ENCODE measurements at regions not wholly inside any gene's neighbourhood (a gene's known extent, or its start where the extent isn't known, plus 50 kb on each side); places are given as distances from the start of the nearest gene placed in this dataset.

DNA sequence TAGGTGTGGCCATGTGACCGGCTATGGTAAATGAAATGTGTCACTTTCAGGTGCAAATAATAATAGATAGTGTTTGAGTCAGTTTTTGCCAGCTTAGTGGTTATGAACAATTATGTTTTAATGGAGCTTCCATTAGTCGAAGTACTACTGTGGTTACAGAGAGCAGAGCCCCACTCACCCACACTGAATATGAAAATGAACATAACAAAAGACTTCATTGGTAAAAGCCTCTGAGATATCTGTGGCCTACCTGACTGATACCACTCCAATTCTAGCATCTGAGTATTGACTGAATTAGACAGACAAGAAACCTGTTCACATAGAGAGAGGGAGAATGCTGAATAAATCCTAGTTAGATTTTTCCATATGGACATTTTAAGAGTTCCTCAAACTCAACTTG is 405.6 kb downstream of the BRINP1 start:
- H3K4me3 ChIP-seq (replicated peaks in 1 of 4; ENCODE audit: control extremely low read depth in 1 of 4, insufficient read depth in 1 of 4, low read depth in 3 of 4, low read length in 4 of 4) = no peak overlapping the region
- no peak overlapping the region for H2AFZ ChIP-seq (ENCODE audit: low read length)
- TF ChIP-seq EZH2 (IDR thresholded peaks at IDR 0.05; ENCODE audit: low read length, missing control alignments) = no peak
- TF ChIP-seq, protein P1, sequence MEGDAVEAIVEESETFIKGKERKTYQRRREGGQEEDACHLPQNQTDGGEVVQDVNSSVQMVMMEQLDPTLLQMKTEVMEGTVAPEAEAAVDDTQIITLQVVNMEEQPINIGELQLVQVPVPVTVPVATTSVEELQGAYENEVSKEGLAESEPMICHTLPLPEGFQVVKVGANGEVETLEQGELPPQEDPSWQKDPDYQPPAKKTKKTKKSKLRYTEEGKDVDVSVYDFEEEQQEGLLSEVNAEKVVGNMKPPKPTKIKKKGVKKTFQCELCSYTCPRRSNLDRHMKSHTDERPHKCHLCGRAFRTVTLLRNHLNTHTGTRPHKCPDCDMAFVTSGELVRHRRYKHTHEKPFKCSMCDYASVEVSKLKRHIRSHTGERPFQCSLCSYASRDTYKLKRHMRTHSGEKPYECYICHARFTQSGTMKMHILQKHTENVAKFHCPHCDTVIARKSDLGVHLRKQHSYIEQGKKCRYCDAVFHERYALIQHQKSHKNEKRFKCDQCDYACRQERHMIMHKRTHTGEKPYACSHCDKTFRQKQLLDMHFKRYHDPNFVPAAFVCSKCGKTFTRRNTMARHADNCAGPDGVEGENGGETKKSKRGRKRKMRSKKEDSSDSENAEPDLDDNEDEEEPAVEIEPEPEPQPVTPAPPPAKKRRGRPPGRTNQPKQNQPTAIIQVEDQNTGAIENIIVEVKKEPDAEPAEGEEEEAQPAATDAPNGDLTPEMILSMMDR (conservative IDR thresholded peaks at IDR 0.05 in 1 of 2, IDR thresholded peaks at IDR 0.05 in 1 of 2; ENCODE audit: low read depth in 1 of 2, low read length in 2 of 2) = no peak
- no peak overlapping the region for H3K27ac ChIP-seq (ENCODE audit: insufficient read depth, low read length)
- H4K20me1 ChIP-seq (ENCODE audit: control insufficient read depth, extremely low read depth, insufficient read depth, low read length) = no peaks in the 10 kb centered on the region
- H3K79me2 ChIP-seq (ENCODE audit: control insufficient read depth, insufficient read depth, low read length) = no peaks in the 10 kb centered on the region
- no peaks in the 10 kb centered on the region for H3K27me3 ChIP-seq (ENCODE audit: control insufficient read depth, insufficient read depth, low read length)
- H3K9me3 ChIP-seq (ENCODE audit: control insufficient read depth, insufficient read depth, low read depth, low read length) = no peaks in the 10 kb centered on the region
- H3K4me2 ChIP-seq (ENCODE audit: extremely low read depth, insufficient read depth, low read length) = no peak overlapping the region
- no peak overlapping the region for H3K9ac ChIP-seq (ENCODE audit: insufficient read depth, low read length)
- DNase-seq (ENCODE audit: low read depth in 2 of 2) = no peak
- H3K4me1 ChIP-seq (ENCODE audit: control insufficient read depth, extremely low read depth, insufficient read depth, low read length) = peaks cover 4% of the 10 kb centered on the region
- H3K36me3 ChIP-seq (ENCODE audit: control insufficient read depth, insufficient read depth, low read length) = no peaks in the 10 kb centered on the region

DNA sequence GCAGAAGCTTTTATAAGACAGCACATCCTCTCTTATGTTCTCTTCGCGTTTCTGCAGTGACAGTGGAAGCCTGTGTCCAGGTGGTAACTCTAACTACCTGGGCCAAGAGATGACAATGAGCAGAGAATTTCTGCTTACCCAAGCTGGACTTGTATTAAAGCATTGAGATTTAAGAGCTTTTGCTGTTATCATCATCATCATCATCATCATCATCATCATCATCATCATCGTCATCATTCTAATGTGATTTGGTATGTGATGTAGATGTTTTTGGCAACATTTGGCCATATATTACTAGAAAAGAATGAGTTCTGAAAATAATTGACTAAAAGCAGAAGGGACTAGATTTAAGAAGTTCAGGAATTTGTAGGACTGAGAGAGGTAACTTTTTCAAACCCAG is 401.3 kb downstream of the BRINP1 start:
- no peak overlapping the region for H3K4me2 ChIP-seq (ENCODE audit: extremely low read depth, insufficient read depth, low read length)
- H3K27ac ChIP-seq (ENCODE audit: insufficient read depth, low read length) = no peak overlapping the region
- H3K79me2 ChIP-seq (ENCODE audit: control insufficient read depth, insufficient read depth, low read length) = no peaks in the 10 kb centered on the region
- H4K20me1 ChIP-seq (ENCODE audit: control insufficient read depth, extremely low read depth, insufficient read depth, low read length) = no peaks in the 10 kb centered on the region
- H3K9ac ChIP-seq (ENCODE audit: insufficient read depth, low read length) = no peak overlapping the region
- no peak for TF ChIP-seq EZH2 (IDR thresholded peaks at IDR 0.05; ENCODE audit: low read length, missing control alignments)
- TF ChIP-seq, protein P1 (conservative IDR thresholded peaks at IDR 0.05 in 1 of 2, IDR thresholded peaks at IDR 0.05 in 1 of 2; ENCODE audit: low read depth in 1 of 2, low read length in 2 of 2) = no peak
- no peaks in the 10 kb centered on the region for H3K9me3 ChIP-seq (ENCODE audit: control insufficient read depth, insufficient read depth, low read depth, low read length)
- no peak overlapping the region for H3K4me3 ChIP-seq (replicated peaks in 1 of 4; ENCODE audit: control extremely low read depth in 1 of 4, insufficient read depth in 1 of 4, low read depth in 3 of 4, low read length in 4 of 4)
- no peaks in the 10 kb centered on the region for H3K36me3 ChIP-seq (ENCODE audit: control insufficient read depth, insufficient read depth, low read length)
- no peaks in the 10 kb centered on the region for H3K27me3 ChIP-seq (ENCODE audit: control insufficient read depth, insufficient read depth, low read length)
- H2AFZ ChIP-seq (ENCODE audit: low read length) = no peak overlapping the region
- no peaks in the 10 kb centered on the region for H3K4me1 ChIP-seq (ENCODE audit: control insufficient read depth, extremely low read depth, insufficient read depth, low read length)
- no peak for DNase-seq (ENCODE audit: low read depth in 2 of 2)

DNA sequence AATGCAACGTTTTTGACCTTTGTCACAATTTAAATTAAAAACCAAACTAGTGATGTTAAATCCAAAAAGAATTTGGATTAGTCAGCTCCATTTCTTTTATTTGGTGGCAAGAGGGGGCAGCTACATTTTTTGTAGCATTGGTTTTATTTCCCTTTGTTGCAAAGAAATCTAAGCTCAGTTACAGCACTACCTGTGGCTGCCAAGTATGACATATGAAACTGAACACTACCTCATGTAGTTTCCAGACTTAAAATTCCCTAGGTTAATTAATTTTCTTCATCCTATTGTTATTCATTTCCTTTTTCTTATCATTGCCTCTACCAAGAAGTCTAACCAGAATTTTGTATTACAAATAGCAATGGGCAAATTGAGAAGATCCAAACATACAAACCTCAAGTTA is 393.5 kb downstream of the BRINP1 start:
- Histone ChIP-seq H3K4me2 (ENCODE audit: extremely low read depth, insufficient read depth, low read length) (no peak overlapping the region), H3K27ac (ENCODE audit: insufficient read depth, low read length) (no peak overlapping the region)
- DNase-seq (ENCODE audit: low read depth in 2 of 2) = peak in 1 of 2 donors; percentile 76

More for the DNA sequence above, 393.5 kb downstream of the BRINP1 start:
- Histone ChIP-seq H3K9me3 (ENCODE audit: control insufficient read depth, insufficient read depth, low read depth, low read length) (no peaks in the 10 kb centered on the region), H2AFZ (ENCODE audit: low read length) (no peak overlapping the region), H3K27me3 (ENCODE audit: control insufficient read depth, insufficient read depth, low read length) (no peaks in the 10 kb centered on the region), H3K36me3 (ENCODE audit: control insufficient read depth, insufficient read depth, low read length) (no peaks in the 10 kb centered on the region), H4K20me1 (ENCODE audit: control insufficient read depth, extremely low read depth, insufficient read depth, low read length) (no peaks in the 10 kb centered on the region), H3K4me3 (replicated peaks in 1 of 4; ENCODE audit: control extremely low read depth in 1 of 4, insufficient read depth in 1 of 4, low read depth in 3 of 4, low read length in 4 of 4) (no peak overlapping the region), H3K4me1 (ENCODE audit: control insufficient read depth, extremely low read depth, insufficient read depth, low read length) (no peaks in the 10 kb centered on the region), H3K79me2 (ENCODE audit: control insufficient read depth, insufficient read depth, low read length) (no peaks in the 10 kb centered on the region), H3K9ac (ENCODE audit: insufficient read depth, low read length) (no peak overlapping the region)
- TF ChIP-seq, protein P1 (conservative IDR thresholded peaks at IDR 0.05 in 1 of 2, IDR thresholded peaks at IDR 0.05 in 1 of 2; ENCODE audit: low read depth in 1 of 2, low read length in 2 of 2) = no peak
- TF ChIP-seq EZH2 (IDR thresholded peaks at IDR 0.05; ENCODE audit: low read length, missing control alignments) = no peak
